ENCODE measurements at regions not wholly inside any gene's neighbourhood (a gene's known extent, or its start where the extent isn't known, plus 50 kb on each side); places are given as distances from the start of the nearest gene placed in this dataset.

DNA sequence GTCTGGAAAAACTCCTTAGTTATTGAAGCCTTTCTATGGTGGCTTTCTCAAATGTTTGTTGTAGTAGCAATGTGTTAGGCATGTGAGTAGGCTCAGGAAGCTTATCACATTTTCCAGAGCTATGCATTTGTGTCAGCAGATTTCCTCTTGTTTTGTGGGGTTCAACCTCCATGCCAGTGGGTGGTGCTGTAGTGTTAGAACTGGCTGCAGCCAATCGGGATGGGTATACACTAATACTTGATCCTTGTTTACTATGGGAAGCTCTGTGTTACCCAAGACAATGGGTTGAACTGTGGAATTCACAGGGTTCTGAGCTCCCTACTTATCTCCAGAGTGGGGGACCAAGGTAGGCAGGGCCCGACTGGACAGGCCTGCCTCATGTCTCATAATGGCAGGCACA lies 348.5 kb upstream of the ADAMTS5 start:
- DNase-seq (ENCODE audit: low spot score) = no peak

- no peak for DNase-seq (ENCODE audit: low spot score)
Measured at GRCh38 chr21:27314131-27314530, 347.2 kb upstream of the ADAMTS5 start.

DNA sequence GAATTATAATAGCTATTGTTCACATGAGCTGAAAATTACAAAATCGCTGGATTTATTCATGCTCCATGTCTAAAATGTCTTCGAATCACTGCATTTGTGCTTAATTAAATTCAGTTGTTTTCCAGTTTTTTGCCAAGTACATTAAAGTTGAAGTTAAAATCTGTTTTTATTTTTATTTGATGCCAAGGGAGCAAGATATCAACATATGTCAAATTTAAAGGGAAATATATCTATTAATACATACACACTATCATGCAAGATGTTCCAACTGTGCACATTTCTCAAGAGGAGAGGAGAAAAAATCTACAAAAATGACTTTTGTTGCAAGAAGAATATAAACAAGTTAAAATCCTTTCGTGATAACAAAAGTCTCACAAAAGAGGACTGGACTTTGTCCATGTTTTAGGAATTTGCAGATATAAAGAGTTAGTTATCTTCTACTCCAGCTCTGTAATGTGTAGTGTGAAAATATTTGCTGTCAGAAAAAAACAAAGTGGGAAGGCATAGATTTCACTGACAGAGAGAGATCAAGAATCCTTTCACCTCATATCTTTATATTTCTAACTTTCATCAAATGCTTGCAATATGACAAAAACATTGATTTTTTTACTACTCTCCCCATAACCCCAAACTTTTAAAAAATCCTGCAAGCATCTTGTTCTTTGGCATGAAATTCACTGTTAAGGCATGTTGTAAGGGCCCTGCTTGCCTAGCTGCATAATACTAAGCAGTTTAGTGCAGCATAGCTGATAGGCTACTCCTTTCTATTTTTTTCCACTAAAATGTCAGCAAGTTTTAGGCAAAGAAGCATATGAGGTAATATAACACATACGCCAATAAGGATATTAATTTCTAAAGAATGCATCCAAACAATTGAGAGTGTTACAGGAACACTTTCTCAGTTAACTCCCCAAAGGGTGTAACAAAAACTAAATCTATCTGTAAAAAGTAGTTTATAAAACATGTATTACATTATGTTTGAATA lies 340.2 kb upstream of the ADAMTS5 start:
- DNase-seq (ENCODE audit: low spot score) = no peak

GRCh38 chr21:27306206-27306605 lies 339.3 kb upstream of the ADAMTS5 start:
- no peak for DNase-seq (ENCODE audit: low spot score)

GRCh38 chr21:27301220-27301619 lies 334.3 kb upstream of the ADAMTS5 start:
- DNase-seq (ENCODE audit: low spot score) = no peak

- DNase-seq (ENCODE audit: low spot score) = no peak
Measured at GRCh38 chr21:27300770-27301169, 333.9 kb upstream of the ADAMTS5 start.

GRCh38 chr21:27298465-27298864 lies 331.6 kb upstream of the ADAMTS5 start:
- DNase-seq (ENCODE audit: low spot score) = no peak

GRCh38 chr21:27293239-27293638 lies 326.4 kb upstream of the ADAMTS5 start:
- DNase-seq (ENCODE audit: low spot score) = no peak

GRCh38 chr21:27292783-27293182 lies 325.9 kb upstream of the ADAMTS5 start:
- DNase-seq (ENCODE audit: low spot score) = no peak

- DNase-seq (ENCODE audit: low spot score) = no peak
Measured at GRCh38 chr21:27292229-27292628, 325.3 kb upstream of the ADAMTS5 start.

GRCh38 chr21:27291006-27291405 lies 324.1 kb upstream of the ADAMTS5 start:
- no peak for DNase-seq (ENCODE audit: low spot score)

GRCh38 chr21:27290028-27290427 lies 323.1 kb upstream of the ADAMTS5 start:
- no peak for DNase-seq (ENCODE audit: low spot score)

- DNase-seq (ENCODE audit: low spot score) = no peak
Measured at GRCh38 chr21:27286760-27287159, 319.9 kb upstream of the ADAMTS5 start.

GRCh38 chr21:27277110-27277509 lies 310.2 kb upstream of the ADAMTS5 start:
- DNase-seq (ENCODE audit: low spot score) = no peak

GRCh38 chr21:27275294-27275927 lies 308.5 kb upstream of the ADAMTS5 start:
- DNase-seq (ENCODE audit: low spot score) = no peak

- DNase-seq (ENCODE audit: low spot score) = no peak
Measured at GRCh38 chr21:27269644-27270043, 302.8 kb upstream of the ADAMTS5 start.

DNA sequence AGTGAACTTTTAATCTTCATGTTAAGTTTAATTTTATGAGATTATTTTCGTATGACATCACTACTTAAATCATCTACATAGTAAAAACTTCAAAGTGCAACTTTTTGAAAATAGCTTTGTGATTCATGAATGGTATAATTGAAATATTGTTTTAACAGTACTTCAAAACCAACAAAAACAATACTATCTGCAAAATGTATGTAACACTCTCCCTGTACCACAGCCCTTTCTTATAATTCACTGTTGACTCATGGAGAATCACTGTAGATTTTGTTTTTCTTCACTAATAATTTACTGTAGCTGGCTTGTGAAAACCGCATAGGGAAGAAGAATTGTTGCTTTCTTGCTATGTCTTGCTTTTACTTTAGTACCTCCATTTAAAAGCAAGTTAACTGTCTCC lies 301.4 kb upstream of the ADAMTS5 start:
- no peak for DNase-seq (ENCODE audit: low spot score)

- DNase-seq (ENCODE audit: low spot score) = no peak
Measured at GRCh38 chr21:27265949-27266348, 299.1 kb upstream of the ADAMTS5 start.

DNA sequence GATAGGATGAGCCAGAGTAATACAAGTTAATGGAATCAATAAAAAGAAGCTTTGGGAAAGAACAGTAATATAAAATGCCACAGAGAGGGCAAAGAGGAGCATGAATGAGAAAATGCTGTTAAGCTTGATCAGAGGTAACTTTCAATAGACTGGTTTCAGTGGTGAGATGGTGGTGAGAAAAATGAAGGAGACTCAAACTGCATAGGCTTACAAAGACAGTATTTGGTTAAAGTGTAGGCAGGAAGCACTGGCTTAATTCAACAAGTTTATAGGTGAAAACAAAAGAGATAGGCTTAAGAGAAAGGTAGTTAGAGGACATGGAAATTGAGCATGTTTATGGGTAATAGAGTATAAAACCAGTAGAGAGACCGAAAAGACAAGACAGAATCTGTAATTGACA lies 298.6 kb upstream of the ADAMTS5 start:
- no peak for DNase-seq (ENCODE audit: low spot score)

DNA sequence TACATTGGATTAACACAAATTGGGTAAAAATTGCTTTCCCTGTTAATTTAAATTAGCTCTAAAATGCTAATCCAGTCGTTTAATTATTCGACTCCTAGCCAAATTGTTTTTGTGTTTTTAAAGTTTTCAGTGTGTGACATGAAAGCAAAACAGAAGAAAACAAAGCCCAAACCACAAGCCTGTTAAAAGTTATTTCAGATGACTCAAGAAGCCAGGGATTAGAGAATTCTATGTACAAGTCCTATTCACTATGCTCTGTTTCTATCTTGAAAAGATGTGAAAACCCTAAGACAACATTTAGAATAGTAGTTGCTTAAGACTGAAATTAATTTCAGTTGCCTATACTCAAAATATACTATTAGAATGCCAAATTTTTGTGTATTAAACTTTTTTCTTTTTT lies 294.8 kb upstream of the ADAMTS5 start:
- no peak for DNase-seq (ENCODE audit: low spot score)

DNA sequence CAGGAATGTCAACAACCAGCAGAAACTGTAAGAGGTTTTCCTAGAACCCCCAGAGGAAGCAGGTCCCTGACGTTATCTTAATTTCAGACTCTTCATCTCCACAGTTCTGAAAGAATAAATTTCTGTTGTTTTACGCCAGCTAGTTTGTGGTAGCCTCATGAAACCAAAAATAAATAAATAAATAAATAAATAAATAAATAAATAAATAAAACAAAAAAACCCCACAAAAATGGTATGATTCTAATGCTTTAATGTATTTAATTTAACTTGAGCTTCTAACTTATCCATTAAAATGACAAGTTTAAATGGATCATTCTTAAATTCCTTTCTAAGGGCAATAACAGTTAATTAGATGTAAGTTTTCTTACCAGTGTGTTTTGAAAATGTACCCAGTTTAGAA lies 293.8 kb upstream of the ADAMTS5 start:
- no peak for DNase-seq (ENCODE audit: low spot score)

- DNase-seq (ENCODE audit: low spot score) = no peak
Measured at GRCh38 chr21:27258742-27259448, 292.0 kb upstream of the ADAMTS5 start.

Measured in ecto neural progenitor cell (in vitro differentiated cells).